GM19468 (cell line): ENCODE measurements at regions not wholly inside any gene's neighbourhood (a gene's known extent, or its start where the extent isn't known, plus 50 kb on each side); places are given as distances from the start of the nearest gene placed in this dataset.
"Not testable (repeated sequence)": the region's sequence is repeated elsewhere in the genome, so short reads cannot be mapped to it uniquely, and the experiment has no call there.

Experiments used
- ATAC-seq: cut with Tn5 transposase; IDR thresholded peaks from one replicate; pipeline ENCODE4 v1.9.1; 2021; ENCODE audit warnings: mild to moderate bottlenecking, moderate library complexity, moderate number of reproducible peaks; ENCODE audit not compliant: unreplicated experiment; ENCODE audit errors: extremely low read depth

GRCh38 chr10:7108141-7108540, 302.7 kb downstream of the SFMBT2 start:
- ATAC-seq: no peak

GRCh38 chr10:7107285-7107684, 303.5 kb downstream of the SFMBT2 start:
- no peak for ATAC-seq

DNA sequence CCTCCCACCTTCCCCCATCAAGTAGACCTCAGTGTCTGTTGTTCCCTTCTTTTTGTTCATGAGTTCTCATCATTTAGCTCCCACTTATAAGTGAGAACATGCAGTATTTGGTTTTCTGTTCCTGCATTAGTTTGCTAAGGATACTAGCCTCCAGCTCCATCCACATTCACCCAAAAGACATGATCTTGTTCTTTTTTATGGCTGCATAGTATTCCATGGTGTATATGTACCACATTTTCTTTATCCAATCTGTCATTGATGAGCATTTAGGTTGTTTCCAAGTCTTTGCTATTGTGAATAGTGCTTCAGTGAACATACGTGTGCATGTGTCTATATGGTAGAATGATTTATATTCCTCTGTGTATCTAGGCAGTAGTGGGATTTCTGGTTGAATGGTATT, 306.5 kb downstream of the SFMBT2 start:
- ATAC-seq: not testable (repeated sequence)

GRCh38 chr10:7102557-7103349, 308.1 kb downstream of the SFMBT2 start:
- no peak for ATAC-seq

DNA sequence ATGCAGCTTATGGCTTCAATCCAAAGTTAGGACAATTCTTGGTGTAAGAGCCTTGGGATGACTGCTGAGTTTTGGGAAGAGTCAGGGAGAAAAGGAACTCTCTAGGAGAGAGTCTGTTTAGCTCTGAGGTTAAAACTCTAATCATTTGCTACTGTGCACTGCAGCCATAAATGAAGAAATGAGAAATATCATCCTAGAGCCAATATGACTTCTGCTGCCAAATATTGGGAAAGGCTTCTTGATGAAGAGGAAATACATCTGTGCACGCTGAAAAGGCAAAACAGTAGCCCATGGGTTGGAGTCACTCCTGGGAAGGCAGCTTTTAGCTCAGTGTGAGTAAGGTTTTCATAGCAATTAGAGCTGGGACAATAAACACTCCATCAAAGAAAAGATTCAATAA, 308.8 kb downstream of the SFMBT2 start:
- ATAC-seq: no peak

GRCh38 chr10:7101451-7101850, 309.4 kb downstream of the SFMBT2 start:
- no peak for ATAC-seq

- ATAC-seq: no peak
These were observed 310.7 kb downstream of the SFMBT2 start for GRCh38 chr10:7100032-7100702.

- no peak for ATAC-seq
These were observed 312.6 kb downstream of the SFMBT2 start for GRCh38 chr10:7098160-7098762.

- ATAC-seq: no peak
These were observed 316.1 kb downstream of the SFMBT2 start for GRCh38 chr10:7094781-7095180.

DNA sequence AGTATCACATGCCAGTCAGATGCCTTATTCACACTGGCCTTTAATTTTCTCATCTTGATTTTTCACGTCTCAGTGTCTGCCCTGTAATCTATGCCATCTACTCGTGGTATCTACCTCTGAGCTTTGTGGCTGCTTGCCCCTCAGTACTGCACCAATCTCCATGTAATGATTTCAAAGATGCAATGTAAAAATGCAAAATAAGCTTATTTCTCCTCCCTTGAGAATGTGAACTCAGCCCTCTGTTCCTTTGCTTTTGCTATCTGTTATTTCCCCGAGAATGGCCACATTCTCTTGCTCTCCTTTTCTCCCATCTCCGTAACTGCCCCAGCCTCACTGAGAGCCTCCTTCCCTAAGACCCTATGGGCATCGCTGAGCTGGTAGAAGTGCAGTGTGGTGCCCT, 317.5 kb downstream of the SFMBT2 start:
- ATAC-seq: no peak

GRCh38 chr10:7092603-7093002, 318.2 kb downstream of the SFMBT2 start:
- no peak for ATAC-seq

GRCh38 chr10:7090529-7090928, 320.3 kb downstream of the SFMBT2 start:
- ATAC-seq: no peak

- no peak for ATAC-seq
These were observed 324.8 kb downstream of the SFMBT2 start for GRCh38 chr10:7085913-7086589.

DNA sequence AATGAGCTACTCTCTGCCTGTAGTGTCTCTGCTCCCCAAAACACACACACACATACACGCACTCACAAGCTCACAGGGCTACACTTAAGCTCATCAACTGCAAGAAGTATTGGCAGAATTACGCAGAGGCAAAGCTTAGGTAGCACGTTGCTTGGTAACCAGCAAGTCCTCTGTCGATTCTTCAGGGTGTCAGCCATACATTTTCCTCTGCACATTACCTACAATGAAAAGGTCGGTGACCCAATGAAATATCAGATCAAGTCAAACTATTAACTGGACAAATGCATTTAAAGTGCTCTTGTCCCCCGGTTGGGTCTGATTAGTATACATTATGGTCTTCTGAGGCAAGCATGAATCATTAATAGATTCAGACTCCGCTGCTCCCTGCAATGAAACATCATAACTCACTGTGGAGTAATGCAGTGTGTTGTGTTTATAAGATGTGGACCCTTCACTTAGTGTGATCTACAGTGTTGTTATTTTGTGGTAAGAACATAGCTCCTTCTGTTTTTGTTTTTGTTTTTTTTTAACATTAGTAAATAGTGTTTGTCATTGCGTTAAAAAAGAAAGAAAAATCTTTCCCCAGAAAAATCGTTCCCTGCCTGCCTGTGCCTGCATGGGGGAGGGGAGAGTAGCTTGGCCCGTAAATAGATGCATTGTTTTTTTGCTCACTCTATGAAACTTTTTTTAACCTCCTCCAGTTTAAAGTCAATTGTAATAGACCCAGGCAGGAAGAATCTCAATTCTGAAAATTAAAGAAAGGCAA, 325.5 kb downstream of the SFMBT2 start:
- no peak for ATAC-seq

- ATAC-seq: no peak
These were observed 326.4 kb downstream of the SFMBT2 start for GRCh38 chr10:7084280-7085005.

GRCh38 chr10:7082967-7083366, 327.9 kb downstream of the SFMBT2 start:
- ATAC-seq: no peak

DNA sequence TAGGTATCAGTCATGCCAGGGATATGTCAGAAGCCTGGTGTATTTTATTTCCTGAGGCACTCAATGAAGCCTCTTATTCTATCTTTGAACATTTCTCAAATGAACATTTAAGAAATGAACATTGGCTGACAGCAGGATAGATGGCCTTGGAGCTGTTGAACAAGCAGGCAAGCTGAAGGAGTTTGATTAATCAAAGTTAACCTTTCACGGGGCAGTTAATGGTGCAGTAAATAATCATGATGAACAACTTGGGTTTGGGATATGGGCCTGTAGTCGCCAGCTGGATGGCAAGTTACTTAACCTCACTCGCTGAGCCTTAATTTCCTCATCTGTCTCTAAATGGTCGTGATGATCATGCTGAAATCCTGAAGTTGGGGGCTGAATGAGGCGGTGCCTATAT, 333.0 kb downstream of the SFMBT2 start:
- no peak for ATAC-seq

- ATAC-seq: no peak
These were observed 335.0 kb downstream of the SFMBT2 start for GRCh38 chr10:7075851-7076250.

- no peak for ATAC-seq
These were observed 335.7 kb downstream of the SFMBT2 start for GRCh38 chr10:7075110-7075509.
